Parathyroid adenoma (tissue), 2 donors: ENCODE measurements at regions not wholly inside any gene's neighbourhood (a gene's known extent, or its start where the extent isn't known, plus 50 kb on each side); places are given as distances from the start of the nearest gene placed in this dataset.
"Not testable (repeated sequence)": the region's sequence is repeated elsewhere in the genome, so short reads cannot be mapped to it uniquely, and the experiment has no call there.

Source experiments
- H2AFZ ChIP-seq: fragments of 300-600 bp; sonication (generic); one replicate; pipeline ENCODE4 v1.7.0; 2017; ENCODE audit warnings: antibody characterized with exemption, mild to moderate bottlenecking
- H3K27ac ChIP-seq: fragments of 300-600 bp; sonication (generic); one replicate; pipeline ENCODE4 v1.7.0; 2017
- H3K27me3 ChIP-seq: fragments of 300-600 bp; sonication (generic); one replicate; pipeline ENCODE4 v1.7.0; 2017; ENCODE audit warnings: low read length; ENCODE audit not compliant: control insufficient read depth, insufficient read depth
- H3K36me3 ChIP-seq: fragments of 300-600 bp; sonication (generic); one replicate; pipeline ENCODE4 v1.7.0; 2017; ENCODE audit warnings: low read length; ENCODE audit not compliant: control insufficient read depth, insufficient read depth
- H3K4me1 ChIP-seq: fragments of 300-600 bp; sonication (generic); one replicate; pipeline ENCODE4 v1.7.0; 2017; ENCODE audit warnings: control low read depth
- H3K4me2 ChIP-seq: fragments of 300-600 bp; sonication (generic); one replicate; pipeline ENCODE4 v1.7.0; 2017; ENCODE audit warnings: low read length
- H3K4me3 ChIP-seq: fragments of 300-600 bp; sonication (generic); one replicate; pipeline ENCODE4 v1.7.0; 2017; ENCODE audit warnings: low read depth, low read length
- H3K79me2 ChIP-seq: fragments of 300-600 bp; sonication (generic); one replicate; pipeline ENCODE4 v1.7.0; 2017; ENCODE audit warnings: control low read depth
- H3K9ac ChIP-seq: fragments of 300-600 bp; sonication (generic); one replicate; pipeline ENCODE4 v1.7.0; 2017; ENCODE audit warnings: mild to moderate bottlenecking
- H3K9me3 ChIP-seq: fragments of 300-600 bp; sonication (generic); one replicate; pipeline ENCODE4 v1.7.0; 2017; ENCODE audit warnings: low read length; ENCODE audit not compliant: control insufficient read depth
- CTCF ChIP-seq: fragments of 300-600 bp; sonication (generic); IDR thresholded peaks from one replicate; pipeline ENCODE4 v1.7.0; 2017; ENCODE audit warnings: antibody characterized with exemption, mild to moderate bottlenecking
- donor health status: primary hyperparathyroidism.

GRCh38 chr11:96841792-96842191 is 452.0 kb downstream of the JRKL start:
- no peak for TF ChIP-seq CTCF
- no peaks in the 10 kb centered on the region for H3K79me2 ChIP-seq
- H3K27ac ChIP-seq: no peak overlapping the region
- no peak overlapping the region for H2AFZ ChIP-seq
- H3K9me3 ChIP-seq: no peaks in the 10 kb centered on the region
- H3K4me1 ChIP-seq: no peaks in the 10 kb centered on the region
- no peaks in the 10 kb centered on the region for H3K36me3 ChIP-seq
- no peak overlapping the region for H3K4me2 ChIP-seq
- no peaks in the 10 kb centered on the region for H3K27me3 ChIP-seq
- H3K9ac ChIP-seq: no peak overlapping the region
- no peak overlapping the region for H3K4me3 ChIP-seq

DNA sequence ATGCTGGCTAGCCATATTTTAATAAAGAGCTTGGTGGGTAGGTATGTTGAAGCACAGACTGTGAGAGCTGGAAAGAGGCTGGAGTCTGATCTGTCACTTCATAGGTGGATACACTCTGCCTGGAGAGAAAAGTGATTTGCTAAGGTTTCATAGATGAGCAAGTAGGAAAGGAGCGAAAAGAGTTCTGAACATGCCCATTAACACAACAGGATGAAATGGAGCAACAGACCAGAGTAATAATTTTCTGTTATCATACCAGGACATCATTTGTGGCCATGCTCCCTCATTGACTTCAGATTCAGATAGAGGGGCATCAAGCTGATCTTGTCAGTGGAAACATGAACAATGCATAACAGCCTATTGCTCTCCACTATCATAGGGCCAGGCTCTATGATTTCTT is 452.9 kb downstream of the JRKL start:
- Histone ChIP-seq H3K4me1 (no peaks in the 10 kb centered on the region), H3K9ac (no peak overlapping the region), H3K4me3 (no peak overlapping the region), H2AFZ (no peak overlapping the region), H3K4me2 (no peak overlapping the region), H3K27ac (no peak overlapping the region), H3K36me3 (no peaks in the 10 kb centered on the region), H3K27me3 (no peaks in the 10 kb centered on the region), H3K9me3 (no peaks in the 10 kb centered on the region), H3K79me2 (no peaks in the 10 kb centered on the region)
- TF ChIP-seq CTCF: no peak

DNA sequence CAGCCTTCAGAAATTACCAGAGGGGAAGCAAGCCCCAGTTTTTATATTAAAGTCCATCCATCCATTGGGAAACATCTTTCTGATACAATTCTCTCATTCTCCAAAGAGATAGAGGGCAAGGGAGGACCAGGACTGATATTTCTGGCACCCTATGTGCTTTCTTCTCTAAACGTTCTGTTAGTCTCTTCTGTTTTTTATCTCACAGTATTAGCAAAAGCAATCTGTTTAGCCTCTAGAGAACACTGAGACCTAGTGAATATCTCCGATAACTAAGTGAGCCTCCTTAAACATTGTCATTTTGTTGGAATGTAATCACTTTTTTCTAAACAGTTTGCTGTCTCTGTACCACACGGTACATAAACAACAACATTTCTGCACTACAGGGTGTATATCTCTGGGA is 464.6 kb downstream of the JRKL start:
- Histone ChIP-seq H2AFZ (no peak overlapping the region), H3K79me2 (no peaks in the 10 kb centered on the region), H3K4me1 (no peaks in the 10 kb centered on the region), H3K27me3 (no peaks in the 10 kb centered on the region), H3K36me3 (no peaks in the 10 kb centered on the region), H3K9ac (no peak overlapping the region), H3K9me3 (no peaks in the 10 kb centered on the region), H3K4me2 (no peak overlapping the region), H3K4me3 (no peak overlapping the region), H3K27ac (no peak overlapping the region)
- no peak for TF ChIP-seq CTCF

GRCh38 chr11:96861722-96862121 is 471.9 kb downstream of the JRKL start:
- not testable (repeated sequence) for H3K4me2 ChIP-seq, H3K27me3 ChIP-seq, H3K9ac ChIP-seq, H3K4me1 ChIP-seq, H3K27ac ChIP-seq, H3K79me2 ChIP-seq, H3K4me3 ChIP-seq, H3K36me3 ChIP-seq, H2AFZ ChIP-seq, H3K9me3 ChIP-seq

DNA sequence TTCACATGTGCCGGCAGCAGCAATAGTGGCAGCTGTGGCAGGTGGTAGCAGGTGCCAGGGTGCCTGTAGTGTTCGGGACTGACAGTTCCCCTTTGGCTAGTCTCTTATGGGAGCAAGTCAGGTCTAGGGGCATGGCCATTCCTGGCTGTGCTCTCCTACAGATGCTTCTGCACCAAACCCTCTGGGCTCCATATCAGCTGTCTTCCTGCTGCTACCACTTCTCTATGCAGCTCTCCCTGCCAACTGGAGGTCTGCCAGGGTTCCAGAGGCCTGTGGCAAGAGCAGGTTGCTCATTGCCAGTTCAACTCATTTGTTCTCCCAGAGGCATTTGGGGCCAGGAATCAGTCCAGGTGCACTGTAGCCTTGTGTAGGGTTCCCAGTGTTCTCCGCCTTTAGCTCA is 473.7 kb downstream of the JRKL start:
- no peaks in the 10 kb centered on the region for H3K4me1 ChIP-seq
- H2AFZ ChIP-seq: no peak overlapping the region
- H3K9me3 ChIP-seq: no peaks in the 10 kb centered on the region
- no peak for TF ChIP-seq CTCF
- no peak overlapping the region for H3K9ac ChIP-seq
- no peaks in the 10 kb centered on the region for H3K36me3 ChIP-seq
- H3K4me2 ChIP-seq: no peak overlapping the region
- no peaks in the 10 kb centered on the region for H3K27me3 ChIP-seq
- H3K27ac ChIP-seq: no peak overlapping the region
- no peaks in the 10 kb centered on the region for H3K79me2 ChIP-seq
- no peak overlapping the region for H3K4me3 ChIP-seq
